GM21381 (cell line): ENCODE measurements at regions not wholly inside any gene's neighbourhood (a gene's known extent, or its start where the extent isn't known, plus 50 kb on each side); places are given as distances from the start of the nearest gene placed in this dataset.
A peak's percentile ranks its signal among the peaks of the same experiment; 100 is the strongest.
"Not testable (repeated sequence)": the region's sequence is repeated elsewhere in the genome, so short reads cannot be mapped to it uniquely, and the experiment has no call there.

Source experiments
- ATAC-seq: cut with Tn5 transposase; IDR thresholded peaks from one replicate; pipeline ENCODE4 v1.9.1; 2021; ENCODE audit warnings: mild to moderate bottlenecking, moderate library complexity; ENCODE audit not compliant: unreplicated experiment

GRCh38 chr10:77740396-77740795 lies 102.8 kb upstream of the KCNMA1 start:
- not testable (repeated sequence) for ATAC-seq

GRCh38 chr10:77738496-77739158 lies 101.0 kb upstream of the KCNMA1 start:
- ATAC-seq, result no peak

- no peak for ATAC-seq
These were observed 100.0 kb upstream of the KCNMA1 start for GRCh38 chr10:77737608-77738007.

GRCh38 chr10:77735136-77735535 lies 97.5 kb upstream of the KCNMA1 start:
- ATAC-seq, result not testable (repeated sequence)

GRCh38 chr10:77732213-77733003 lies 94.8 kb upstream of the KCNMA1 start:
- no peak for ATAC-seq

- ATAC-seq, result no peak
These were observed 89.9 kb upstream of the KCNMA1 start for GRCh38 chr10:77727481-77727880.

GRCh38 chr10:77726732-77727131 lies 89.1 kb upstream of the KCNMA1 start:
- no peak for ATAC-seq

GRCh38 chr10:77726301-77726700 lies 88.7 kb upstream of the KCNMA1 start:
- ATAC-seq, result no peak

GRCh38 chr10:77724820-77725219 lies 87.2 kb upstream of the KCNMA1 start:
- ATAC-seq, result no peak

GRCh38 chr10:77723376-77723775 lies 85.8 kb upstream of the KCNMA1 start:
- no peak for ATAC-seq

GRCh38 chr10:77722956-77723355 lies 85.3 kb upstream of the KCNMA1 start:
- not testable (repeated sequence) for ATAC-seq

- ATAC-seq, result no peak
These were observed 84.2 kb upstream of the KCNMA1 start for GRCh38 chr10:77721815-77722214.

- ATAC-seq, result no peak
These were observed 81.3 kb upstream of the KCNMA1 start for GRCh38 chr10:77718957-77719356.

GRCh38 chr10:77718312-77718711 lies 80.7 kb upstream of the KCNMA1 start:
- not testable (repeated sequence) for ATAC-seq

- ATAC-seq, result no peak
These were observed 79.7 kb upstream of the KCNMA1 start for GRCh38 chr10:77717336-77717735.

- no peak for ATAC-seq
These were observed 79.1 kb upstream of the KCNMA1 start for GRCh38 chr10:77716458-77717317.

GRCh38 chr10:77715536-77715935 lies 77.9 kb upstream of the KCNMA1 start:
- ATAC-seq, result no peak

GRCh38 chr10:77715088-77715487 lies 77.5 kb upstream of the KCNMA1 start:
- ATAC-seq, result no peak

- ATAC-seq, result no peak
These were observed 76.1 kb upstream of the KCNMA1 start for GRCh38 chr10:77713521-77714280.

- no peak for ATAC-seq
These were observed 74.6 kb upstream of the KCNMA1 start for GRCh38 chr10:77712207-77712606.

GRCh38 chr10:77711683-77712049 lies 74.1 kb upstream of the KCNMA1 start:
- ATAC-seq, result peak; percentile 6
